HG02571 (cell line): ENCODE measurements at regions not wholly inside any gene's neighbourhood (a gene's known extent, or its start where the extent isn't known, plus 50 kb on each side); places are given as distances from the start of the nearest gene placed in this dataset.

ENCODE experiments used
- ATAC-seq: cut with Tn5 transposase; IDR thresholded peaks from one replicate; pipeline ENCODE4 v1.9.1; 2021; ENCODE audit warnings: mild to moderate bottlenecking, moderate library complexity; ENCODE audit not compliant: unreplicated experiment

- no peak for ATAC-seq
Measured at GRCh38 chr1:110765640-110766335, 91.0 kb upstream of the KCNA3 start.

- no peak for ATAC-seq
Measured at GRCh38 chr1:110763149-110763548, 88.4 kb upstream of the KCNA3 start.

DNA sequence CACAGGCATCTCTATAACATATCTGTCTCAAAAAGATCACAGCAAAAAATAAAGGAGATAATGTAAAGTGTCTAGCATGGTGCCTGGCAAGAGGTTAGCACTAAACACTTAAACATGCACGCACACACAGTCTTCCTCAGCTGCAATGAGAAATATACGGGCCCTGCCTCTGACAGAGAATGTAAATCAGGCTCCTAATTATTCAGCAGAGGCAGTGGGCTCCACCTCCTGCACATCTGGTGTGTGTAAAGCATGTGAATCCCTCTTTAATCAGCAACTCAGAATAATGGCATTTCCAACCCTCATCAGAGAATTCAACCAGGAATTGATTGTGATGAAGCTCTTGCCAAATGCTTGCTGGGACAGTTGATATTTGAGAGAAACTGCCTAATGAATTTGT is 85.6 kb upstream of the KCNA3 start:
- ATAC-seq, result no peak

- ATAC-seq, result no peak
Measured at GRCh38 chr1:110756506-110756905, 81.8 kb upstream of the KCNA3 start.

DNA sequence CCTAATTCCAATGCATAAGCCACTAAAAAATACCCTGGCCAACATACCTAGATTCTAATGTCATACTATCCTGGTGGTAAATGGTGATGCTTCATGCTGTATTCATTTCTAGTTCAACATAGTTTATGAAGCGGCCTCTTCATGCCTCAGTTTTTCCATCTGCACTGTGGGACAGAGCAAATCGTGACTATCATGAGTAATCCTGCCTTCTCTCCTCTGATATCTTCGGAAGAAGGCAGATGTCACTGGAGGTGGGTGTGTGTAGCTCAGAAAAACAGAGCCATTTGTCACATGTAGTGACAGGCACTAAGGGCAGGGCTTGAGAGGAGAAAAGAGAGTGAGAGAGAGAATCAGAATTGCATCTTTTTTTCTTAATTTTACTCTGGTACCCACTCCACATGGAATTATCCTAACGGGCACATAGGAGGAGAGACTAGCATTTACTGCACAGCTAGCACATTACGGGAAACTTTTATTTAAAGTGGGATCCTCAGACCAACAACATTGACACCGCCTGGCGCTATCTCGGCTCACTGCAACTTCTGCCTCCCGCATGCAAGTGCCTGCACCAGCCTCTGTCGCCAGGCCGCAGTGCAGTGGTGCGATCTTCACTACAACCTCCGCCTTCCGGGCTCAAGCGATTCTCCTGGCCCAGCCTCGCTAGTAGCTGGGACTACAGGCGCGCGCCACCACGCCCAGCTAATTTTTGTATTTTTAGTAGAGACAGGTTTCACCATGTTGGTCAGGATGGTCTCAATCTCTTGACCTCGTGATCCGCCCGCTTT is 78.4 kb upstream of the KCNA3 start:
- no peak for ATAC-seq

DNA sequence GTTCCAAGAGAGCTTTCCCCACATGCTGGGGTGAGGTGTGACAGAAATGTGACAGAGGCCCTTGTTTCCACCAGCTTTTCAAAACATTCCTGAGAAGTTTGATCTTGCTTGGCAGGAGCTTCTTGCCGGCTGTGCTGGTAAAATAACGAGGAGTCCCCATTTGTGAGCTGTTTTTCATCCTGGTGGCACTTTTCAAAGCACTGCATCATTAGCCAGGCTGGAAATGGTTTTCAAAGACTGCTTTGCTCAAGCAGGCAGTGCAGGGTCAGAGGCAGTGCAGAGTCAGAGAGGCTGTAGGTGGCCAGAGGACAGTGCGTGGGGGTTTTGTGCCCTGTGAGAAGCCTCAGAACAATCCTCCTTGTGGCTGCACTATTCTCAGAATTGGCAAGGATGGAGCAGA is 75.8 kb upstream of the KCNA3 start:
- ATAC-seq, result no peak

GRCh38 chr1:110749960-110750359 is 75.2 kb upstream of the KCNA3 start:
- no peak for ATAC-seq

GRCh38 chr1:110746644-110747259 is 72.0 kb upstream of the KCNA3 start:
- no peak for ATAC-seq

DNA sequence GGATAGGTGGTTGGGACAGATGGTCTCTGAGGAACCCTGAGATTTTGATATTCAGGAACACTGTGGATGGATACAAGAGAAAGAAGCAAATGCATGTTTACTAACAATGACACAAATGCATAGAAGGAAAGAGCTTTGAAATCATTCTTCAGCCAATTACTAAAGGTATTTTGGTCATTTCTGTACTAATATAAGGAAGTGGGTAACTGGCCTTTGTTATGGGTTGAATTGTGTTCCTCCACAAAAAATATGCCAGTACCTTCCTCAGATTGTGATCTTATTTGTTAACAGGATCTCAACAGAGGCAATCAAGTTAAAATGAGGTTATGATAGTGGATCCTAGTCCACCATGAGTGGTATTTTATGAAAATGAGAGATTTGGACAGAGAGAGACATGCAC is 68.7 kb upstream of the KCNA3 start:
- no peak for ATAC-seq

DNA sequence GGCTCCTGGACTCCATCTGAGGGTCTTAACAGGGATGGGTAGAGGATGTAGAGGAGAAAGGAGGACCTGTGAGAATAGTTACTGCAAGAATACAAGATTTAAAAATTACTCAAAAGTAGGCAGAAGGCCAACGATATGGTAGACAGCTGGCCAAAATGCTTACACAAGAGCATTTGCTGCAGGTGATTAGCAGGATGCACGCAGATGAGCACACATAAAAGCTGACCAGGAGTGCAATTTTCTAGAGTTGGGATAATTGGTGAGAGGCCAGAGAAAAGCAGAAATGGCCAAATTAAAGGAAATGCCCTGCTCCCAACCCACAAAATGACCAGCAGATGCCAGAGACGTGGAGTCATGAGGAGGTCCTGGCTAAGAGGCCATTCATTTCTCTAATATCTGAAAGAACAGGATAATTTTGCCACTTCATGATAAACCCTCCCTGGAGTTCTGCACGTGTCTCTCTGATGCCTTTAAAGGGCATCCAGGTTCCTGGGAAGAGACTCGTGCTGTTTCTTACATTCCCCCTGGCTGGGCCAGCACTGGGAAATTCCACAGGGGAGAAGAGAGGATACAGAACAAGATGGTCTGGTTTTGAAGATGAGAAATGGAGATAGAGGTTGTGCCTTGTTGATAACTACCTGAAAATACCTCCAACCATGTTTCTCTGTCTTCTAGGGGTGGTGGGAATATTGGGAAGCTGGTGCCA is 62.3 kb upstream of the KCNA3 start:
- no peak for ATAC-seq

- no peak for ATAC-seq
Measured at GRCh38 chr1:110734133-110734680, 59.5 kb upstream of the KCNA3 start.

- ATAC-seq, result no peak
Measured at GRCh38 chr1:110731529-110731928, 56.8 kb upstream of the KCNA3 start.

- ATAC-seq, result no peak
Measured at GRCh38 chr1:110728388-110729001, 53.8 kb upstream of the KCNA3 start.

DNA sequence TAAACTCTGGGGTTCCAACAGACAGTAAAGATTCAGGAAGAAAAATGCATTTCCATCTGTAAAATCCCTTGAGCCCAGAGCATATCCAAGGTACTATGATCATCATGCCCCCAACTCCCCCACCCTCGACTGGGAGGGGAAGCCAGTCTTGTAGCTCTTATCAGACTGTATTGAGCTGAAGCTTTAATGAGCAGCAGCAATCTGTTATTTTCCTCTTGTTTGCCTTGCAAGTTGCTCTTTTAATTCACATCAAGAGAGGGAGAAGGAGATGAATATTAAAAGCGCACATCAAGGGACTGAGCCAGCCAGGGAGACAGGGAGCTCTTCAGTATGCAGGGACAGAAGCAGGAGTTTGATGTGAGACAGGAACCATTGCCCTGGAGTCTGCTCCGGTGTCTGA is 52.5 kb upstream of the KCNA3 start:
- no peak for ATAC-seq

GRCh38 chr1:110726755-110727154 is 52.0 kb upstream of the KCNA3 start:
- peak; percentile 74 for ATAC-seq
